Upper lobe of right lung (tissue), 1 donor: ENCODE measurements at regions not wholly inside any gene's neighbourhood (a gene's known extent, or its start where the extent isn't known, plus 50 kb on each side); places are given as distances from the start of the nearest gene placed in this dataset.
"Not testable (repeated sequence)": the region's sequence is repeated elsewhere in the genome, so short reads cannot be mapped to it uniquely, and the experiment has no call there.

Experiments used
- ATAC-seq: fragments of 200-7000 bp; cut with Tn5 transposase; one replicate; pipeline ENCODE4 v1.9.1; 2020; ENCODE audit warnings: mild to moderate bottlenecking, moderate library complexity
- DNase-seq: peaks from one replicate; pipeline ENCODE4 v3.0.0-alpha.2; 2020
- H3K27ac ChIP-seq: fragments of 200-600 bp; one replicate; pipeline ENCODE4 v1.8.0; 2022
- H3K27me3 ChIP-seq: fragments of 200-600 bp; one replicate; pipeline ENCODE4 v1.8.0; 2022; ENCODE audit warnings: mild to moderate bottlenecking
- H3K36me3 ChIP-seq: fragments of 200-600 bp; one replicate; pipeline ENCODE4 v1.8.0; 2022
- H3K4me1 ChIP-seq: fragments of 200-600 bp; one replicate; pipeline ENCODE4 v1.8.0; 2022
- H3K4me3 ChIP-seq: fragments of 200-600 bp; one replicate; pipeline ENCODE4 v1.8.0; 2022; ENCODE audit warnings: mild to moderate bottlenecking
- H3K9me3 ChIP-seq: fragments of 200-600 bp; one replicate; pipeline ENCODE4 v1.8.0; 2022
- intact Hi-C: fragments of 100-400 bp; cut with DNase I; formaldehyde crosslinking; loops from one replicate; pipeline ENCODE4 v1.11.0; 2022
- TF ChIP-seq, protein P1 (sequence below): fragments of 200-600 bp; IDR thresholded peaks from one replicate; pipeline ENCODE4 v1.8.0; 2022; ENCODE audit warnings: antibody characterized with exemption
- donor health status: DM: no; HTN: yes; CAD: no; lungs with severe emphysema.

GRCh38 chr7:15128716-15129115 is 226.2 kb upstream of the DGKB start:
- ATAC-seq, result no peak
- TF ChIP-seq, protein P1, sequence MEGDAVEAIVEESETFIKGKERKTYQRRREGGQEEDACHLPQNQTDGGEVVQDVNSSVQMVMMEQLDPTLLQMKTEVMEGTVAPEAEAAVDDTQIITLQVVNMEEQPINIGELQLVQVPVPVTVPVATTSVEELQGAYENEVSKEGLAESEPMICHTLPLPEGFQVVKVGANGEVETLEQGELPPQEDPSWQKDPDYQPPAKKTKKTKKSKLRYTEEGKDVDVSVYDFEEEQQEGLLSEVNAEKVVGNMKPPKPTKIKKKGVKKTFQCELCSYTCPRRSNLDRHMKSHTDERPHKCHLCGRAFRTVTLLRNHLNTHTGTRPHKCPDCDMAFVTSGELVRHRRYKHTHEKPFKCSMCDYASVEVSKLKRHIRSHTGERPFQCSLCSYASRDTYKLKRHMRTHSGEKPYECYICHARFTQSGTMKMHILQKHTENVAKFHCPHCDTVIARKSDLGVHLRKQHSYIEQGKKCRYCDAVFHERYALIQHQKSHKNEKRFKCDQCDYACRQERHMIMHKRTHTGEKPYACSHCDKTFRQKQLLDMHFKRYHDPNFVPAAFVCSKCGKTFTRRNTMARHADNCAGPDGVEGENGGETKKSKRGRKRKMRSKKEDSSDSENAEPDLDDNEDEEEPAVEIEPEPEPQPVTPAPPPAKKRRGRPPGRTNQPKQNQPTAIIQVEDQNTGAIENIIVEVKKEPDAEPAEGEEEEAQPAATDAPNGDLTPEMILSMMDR, result no peak

GRCh38 chr7:15126653-15127052 is 224.1 kb upstream of the DGKB start:
- H3K36me3 ChIP-seq, ATAC-seq, H3K27ac ChIP-seq, H3K27me3 ChIP-seq, H3K9me3 ChIP-seq, H3K4me3 ChIP-seq, intact Hi-C loops, DNase-seq, H3K4me1 ChIP-seq: not testable (repeated sequence)

More at GRCh38 chr7:15128716-15129115, 226.2 kb upstream of the DGKB start:
- no peak overlapping the region for H3K27ac ChIP-seq
- H3K9me3 ChIP-seq, result no peaks in the 10 kb centered on the region
- intact Hi-C loops, result no loop called here
- no peaks in the 10 kb centered on the region for H3K4me1 ChIP-seq
- no peaks in the 10 kb centered on the region for H3K27me3 ChIP-seq
- no peaks in the 10 kb centered on the region for H3K36me3 ChIP-seq
- no peak overlapping the region for H3K4me3 ChIP-seq
- DNase-seq, result no peak

GRCh38 chr7:15123901-15124300 is 221.3 kb upstream of the DGKB start:
- Histone ChIP-seq H3K4me3 (no peak overlapping the region), H3K27me3 (no peaks in the 10 kb centered on the region), H3K4me1 (no peaks in the 10 kb centered on the region), H3K27ac (no peak overlapping the region), H3K9me3 (no peaks in the 10 kb centered on the region), H3K36me3 (no peaks in the 10 kb centered on the region)
- no peak for DNase-seq
- TF ChIP-seq, protein P1, result no peak
- no peak for ATAC-seq
- intact Hi-C loops, result no loop called here

DNA sequence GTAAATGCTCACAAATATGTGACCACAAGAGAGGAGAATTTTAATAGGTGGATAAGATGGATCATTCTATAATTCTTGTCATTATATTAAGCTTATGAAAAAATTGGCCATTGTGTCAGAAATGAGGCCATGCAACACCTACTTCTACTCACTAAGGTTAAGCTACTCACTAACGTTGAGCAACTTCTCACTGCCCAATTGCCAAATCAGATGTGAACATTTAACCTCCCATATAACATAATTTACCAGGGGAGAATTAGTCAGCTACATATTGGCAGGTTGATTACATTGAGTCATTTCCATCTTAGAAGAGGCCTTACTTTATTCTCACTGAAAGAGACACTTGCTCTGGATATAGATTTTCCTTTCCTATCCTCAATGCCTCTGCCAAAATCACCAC is 211.2 kb upstream of the DGKB start:
- ATAC-seq (no peak), DNase-seq (no peak)
- intact Hi-C loops, result no loop called here
- Histone ChIP-seq H3K9me3 (no peaks in the 10 kb centered on the region), H3K4me1 (no peaks in the 10 kb centered on the region), H3K27me3 (no peaks in the 10 kb centered on the region), H3K4me3 (no peak overlapping the region), H3K27ac (no peak overlapping the region), H3K36me3 (no peaks in the 10 kb centered on the region)
- TF ChIP-seq, protein P1, result no peak

- intact Hi-C loops, result no loop called here
- Histone ChIP-seq H3K27ac (no peak overlapping the region), H3K9me3 (no peaks in the 10 kb centered on the region), H3K4me1 (no peaks in the 10 kb centered on the region), H3K36me3 (no peaks in the 10 kb centered on the region), H3K27me3 (no peaks in the 10 kb centered on the region), H3K4me3 (no peak overlapping the region)
- DNase-seq (no peak), ATAC-seq (no peak)
- TF ChIP-seq, protein P1, result no peak
Observed at GRCh38 chr7:15105711-15106110, 203.2 kb upstream of the DGKB start.

DNA sequence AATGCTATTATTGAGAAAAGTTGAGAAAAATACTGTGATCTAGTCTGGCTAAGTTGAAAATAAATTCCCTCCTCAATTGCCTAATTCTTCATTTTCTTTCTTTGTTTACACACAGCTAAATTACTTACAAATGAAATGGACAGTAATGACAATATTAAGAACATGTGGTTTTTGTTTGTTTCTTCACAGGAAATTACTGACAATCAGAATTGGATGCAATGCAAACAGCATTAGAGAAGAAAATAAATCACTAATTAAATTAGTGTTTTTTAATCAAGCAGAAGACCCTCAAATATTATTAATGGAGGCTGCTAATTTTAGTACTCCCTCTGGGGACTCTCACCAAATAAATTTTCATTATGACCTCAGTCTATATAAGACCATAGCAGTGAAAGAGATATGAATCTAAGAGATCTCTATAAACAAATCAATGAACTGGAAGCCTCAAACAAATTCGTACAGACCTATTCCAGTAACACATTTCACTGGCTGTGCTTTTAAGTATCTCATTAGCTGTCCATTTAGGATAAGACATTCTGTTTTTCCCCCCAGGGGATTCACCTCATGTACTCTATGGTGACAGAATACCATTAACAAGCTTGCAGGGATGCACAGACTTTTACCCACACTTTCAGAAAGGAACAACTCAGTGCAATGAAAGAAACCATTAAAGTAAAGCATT is 202.0 kb upstream of the DGKB start:
- intact Hi-C loops, result no loop called here
- H3K9me3 ChIP-seq, result no peaks in the 10 kb centered on the region
- ATAC-seq (no peak), DNase-seq (no peak)
- no peaks in the 10 kb centered on the region for H3K27me3 ChIP-seq
- no peaks in the 10 kb centered on the region for H3K4me1 ChIP-seq
- H3K36me3 ChIP-seq, result no peaks in the 10 kb centered on the region
- H3K27ac ChIP-seq, result no peak overlapping the region
- no peak overlapping the region for H3K4me3 ChIP-seq
- TF ChIP-seq, protein P1, result no peak
